Stimulated activated naive B cell treated with anti-CD40 and anti-IgM and Interleukin-4, amounts not matched to agents 10 μg/mL and 1 μg/mL and 100 μg/mL, for 72 hours (primary cell): ENCODE measurements at regions not wholly inside any gene's neighbourhood (a gene's known extent, or its start where the extent isn't known, plus 50 kb on each side); places are given as distances from the start of the nearest gene placed in this dataset.

Experiments
- ATAC-seq, 2 donors: fragments of 150-1000 bp; cut with Tn5 transposase; replicated peaks; 2 replicates each; pipeline ENCODE4 v1.10.0; 2021; ENCODE audit warnings: moderate library complexity in 1 of 2
- DNase-seq: peaks from one replicate; pipeline ENCODE4 v3.0.0; 2021
- H3K27ac Mint-ChIP-seq: one replicate; pipeline ENCODE4 v1.8.0; 2022; ENCODE audit warnings: mild to moderate bottlenecking, mixed read lengths
- H3K27me3 Mint-ChIP-seq, 2 donors: one replicate each; pipeline ENCODE4 v1.8.0; 2022; ENCODE audit warnings: mixed read lengths in 2 of 2
- H3K36me3 Mint-ChIP-seq, 2 donors: one replicate each; pipeline ENCODE4 v1.8.0; 2022; ENCODE audit warnings: mixed read lengths in 2 of 2, mild to moderate bottlenecking in 1 of 2
- H3K4me1 Mint-ChIP-seq, 2 donors: one replicate each; pipeline ENCODE4 v1.8.0; 2022; ENCODE audit warnings: mixed read lengths in 2 of 2, mild to moderate bottlenecking in 1 of 2
- H3K4me3 Mint-ChIP-seq, 2 donors: one replicate each; pipeline ENCODE4 v1.8.0; 2022; ENCODE audit warnings: mild to moderate bottlenecking in 2 of 2, mixed read lengths in 2 of 2, moderate library complexity in 1 of 2
- H3K9me3 Mint-ChIP-seq, 2 donors: one replicate each; pipeline ENCODE4 v1.8.0; 2022; ENCODE audit warnings: mixed read lengths in 2 of 2, mild to moderate bottlenecking in 1 of 2

DNA sequence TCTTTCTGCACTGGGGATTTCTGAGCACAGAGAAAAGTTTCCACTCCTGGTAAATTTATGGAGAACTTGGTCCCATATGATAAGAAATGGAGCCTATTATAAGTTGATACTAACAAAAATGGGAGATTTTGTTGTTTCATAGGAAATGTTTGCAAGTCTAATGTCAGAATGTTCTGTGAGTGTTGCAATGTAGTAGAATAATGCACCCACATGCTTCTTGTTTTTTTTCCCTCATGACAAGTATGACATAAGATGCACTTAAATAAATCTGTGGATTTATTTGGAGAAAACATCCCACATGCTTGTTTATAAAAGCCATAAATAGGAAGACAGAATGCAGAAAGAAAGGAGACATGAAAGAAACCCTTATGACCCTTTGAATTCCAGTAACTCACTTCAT is 50.8 kb upstream of the KCNJ6 start:
- Mint-ChIP-seq H3K27ac (no peak overlapping the region), H3K4me3 (no peak overlapping the region), H3K9me3 (no peaks in the 10 kb centered on the region), H3K36me3 (no peaks in the 10 kb centered on the region), H3K27me3 (peaks cover 0 to 5% of the 10 kb centered on the region in 2 donors), H3K4me1 (no peaks in the 10 kb centered on the region)
- ATAC-seq (no peak), DNase-seq (no peak)

DNA sequence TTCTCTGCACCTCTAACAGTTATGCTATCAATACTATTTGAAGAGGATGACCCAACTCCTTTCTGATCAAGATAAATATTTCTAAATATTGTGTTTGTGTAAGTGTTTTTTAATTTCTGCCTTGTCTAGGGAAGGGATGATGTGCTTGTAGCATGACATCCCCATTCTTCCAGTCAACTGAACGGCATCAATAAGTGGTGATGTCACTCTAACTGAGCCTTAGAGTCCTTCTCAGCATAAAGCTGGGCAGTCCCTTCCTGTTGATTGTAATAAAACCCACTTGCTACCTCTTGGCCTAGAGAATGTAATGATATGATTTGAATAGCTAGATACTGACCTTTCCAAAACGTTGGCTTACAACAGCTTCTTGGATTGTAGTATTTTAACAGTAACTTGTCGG is 52.5 kb upstream of the KCNJ6 start:
- ATAC-seq (no peak), DNase-seq (no peak)
- H3K4me1 Mint-ChIP-seq: no peaks in the 10 kb centered on the region

DNA sequence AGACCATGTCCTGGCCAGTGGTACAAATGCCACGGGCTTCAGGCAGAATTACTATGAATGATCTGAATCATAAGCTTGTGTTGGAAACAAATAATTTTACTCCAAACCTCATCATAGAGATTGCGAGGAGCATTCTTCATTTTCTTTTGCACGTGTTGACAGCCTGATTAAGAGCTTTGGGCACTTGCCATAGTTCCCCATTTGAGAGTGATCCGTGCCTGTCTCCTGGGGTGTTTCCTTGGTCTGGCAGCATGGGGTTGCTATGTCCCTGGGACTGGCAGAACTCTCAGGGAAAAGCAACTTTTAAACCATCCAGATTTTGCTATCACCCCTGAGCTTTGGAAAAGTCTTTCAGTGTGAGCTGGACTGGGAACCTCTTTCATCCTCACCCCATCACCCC is 54.3 kb upstream of the KCNJ6 start:
- Mint-ChIP-seq H3K36me3 (no peaks in the 10 kb centered on the region), H3K9me3 (no peaks in the 10 kb centered on the region), H3K27ac (no peak overlapping the region), H3K27me3 (peaks cover 0 to 10% of the 10 kb centered on the region in 2 donors), H3K4me1 (no peaks in the 10 kb centered on the region), H3K4me3 (no peak overlapping the region)
- DNase-seq: no peak
- no peak for ATAC-seq

More for the DNA sequence above, 52.5 kb upstream of the KCNJ6 start:
- Mint-ChIP-seq H3K9me3 (no peaks in the 10 kb centered on the region), H3K27me3 (no peaks in the 10 kb centered on the region), H3K36me3 (no peaks in the 10 kb centered on the region), H3K27ac (no peak overlapping the region), H3K4me3 (no peak overlapping the region)

DNA sequence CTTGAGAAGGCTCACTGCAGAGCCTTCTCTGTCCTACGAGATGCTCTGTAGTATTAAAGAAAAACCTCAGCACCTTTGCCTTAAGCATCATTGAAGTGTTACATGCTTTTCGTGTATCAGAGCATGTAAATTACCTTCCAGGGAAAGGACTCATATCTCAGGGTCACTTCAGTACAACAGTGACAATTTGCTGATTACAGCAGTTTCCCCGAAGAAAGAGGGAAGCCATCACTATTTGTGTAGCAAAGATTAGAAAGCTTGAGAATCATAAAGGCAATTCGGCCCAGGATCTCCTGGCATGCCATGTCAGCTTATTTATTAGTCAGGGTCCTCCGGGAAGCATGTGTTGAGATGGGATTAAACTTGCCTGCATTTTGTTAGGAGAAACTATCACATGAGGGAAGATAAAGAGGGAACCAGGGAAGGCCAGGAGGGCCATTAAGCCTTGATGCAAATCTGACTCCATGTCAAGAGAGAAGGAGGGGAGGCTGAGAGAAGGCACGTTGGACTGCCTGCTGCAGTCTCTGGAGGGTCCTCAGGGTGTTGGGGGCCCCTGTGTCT is 55.2 kb upstream of the KCNJ6 start:
- ATAC-seq (no peak), DNase-seq (no peak)
- H3K4me1 Mint-ChIP-seq: no peaks in the 10 kb centered on the region
- no peaks in the 10 kb centered on the region for H3K9me3 Mint-ChIP-seq
- H3K36me3 Mint-ChIP-seq: no peaks in the 10 kb centered on the region
- no peak overlapping the region for H3K4me3 Mint-ChIP-seq
- H3K27me3 Mint-ChIP-seq: peaks cover 0 to 11% of the 10 kb centered on the region in 2 donors
- H3K27ac Mint-ChIP-seq: no peak overlapping the region

DNA sequence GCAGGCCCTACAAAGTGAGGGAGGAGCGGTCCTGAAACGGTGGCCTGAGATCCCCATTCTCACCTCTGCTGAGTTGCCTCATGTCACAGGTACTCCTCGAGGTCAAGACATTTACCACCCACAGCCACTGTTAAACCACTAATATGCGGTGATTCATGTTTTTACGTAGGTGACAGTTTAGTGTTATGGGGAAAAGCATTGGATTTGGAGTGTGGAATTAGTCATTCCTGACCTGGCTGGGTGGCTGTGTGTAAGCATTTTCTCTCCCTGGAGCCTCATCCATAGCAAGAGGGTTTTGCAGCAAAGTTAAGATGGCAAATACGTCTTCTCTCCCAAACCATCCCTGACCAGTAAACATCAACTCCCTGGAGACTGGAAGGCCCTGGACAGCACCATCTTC is 57.8 kb upstream of the KCNJ6 start:
- Mint-ChIP-seq H3K27me3 (peaks cover 0 to 11% of the 10 kb centered on the region in 2 donors), H3K36me3 (no peaks in the 10 kb centered on the region), H3K27ac (no peak overlapping the region), H3K9me3 (no peaks in the 10 kb centered on the region), H3K4me1 (no peaks in the 10 kb centered on the region), H3K4me3 (no peak overlapping the region)
- DNase-seq (no peak), ATAC-seq (no peak)

DNA sequence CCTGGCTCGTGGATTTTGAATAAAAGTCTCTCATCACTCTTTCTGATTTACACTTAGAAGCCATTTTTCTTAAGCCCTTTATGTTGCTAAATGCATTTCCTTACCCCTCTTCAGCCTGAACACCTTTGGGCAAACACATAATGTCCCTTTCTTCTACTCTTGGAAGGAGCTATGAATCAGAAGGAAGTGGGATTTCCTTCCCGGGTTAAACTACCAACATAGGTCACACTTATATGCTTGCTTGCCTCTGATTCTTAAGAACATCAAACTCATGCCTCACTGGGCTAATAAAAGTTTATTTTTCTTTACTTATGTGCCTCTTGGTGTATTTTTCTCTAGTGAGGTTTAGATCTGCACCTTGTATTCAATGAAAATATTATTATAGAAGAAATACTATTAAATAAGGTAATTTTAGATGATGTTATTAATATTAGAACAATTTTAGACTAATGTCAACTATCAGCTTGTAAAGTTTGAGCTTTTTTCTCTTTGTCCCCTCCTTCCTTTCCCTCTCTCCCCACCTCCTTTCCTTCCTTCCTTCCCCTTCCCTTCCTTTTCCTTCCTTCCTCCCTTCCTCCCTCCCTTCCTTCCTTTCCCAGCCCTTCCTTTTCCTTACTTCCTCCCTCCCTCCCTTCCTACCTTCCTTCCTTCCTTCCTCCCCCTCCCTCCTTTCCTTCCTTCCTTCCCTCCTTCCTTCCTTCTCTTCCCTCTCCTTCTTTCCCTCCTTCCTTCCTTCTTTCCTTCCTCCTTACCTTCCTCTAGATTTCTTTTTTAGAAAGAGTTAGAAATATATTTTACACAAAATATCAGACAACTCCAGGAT is 66.5 kb upstream of the KCNJ6 start:
- no peaks in the 10 kb centered on the region for H3K36me3 Mint-ChIP-seq
- peaks cover 4 to 6% of the 10 kb centered on the region in 2 donors for H3K27me3 Mint-ChIP-seq
- H3K27ac Mint-ChIP-seq: no peak overlapping the region
- DNase-seq (no peak), ATAC-seq (no peak)
- no peaks in the 10 kb centered on the region for H3K9me3 Mint-ChIP-seq
- H3K4me1 Mint-ChIP-seq: no peaks in the 10 kb centered on the region
- no peak overlapping the region for H3K4me3 Mint-ChIP-seq

DNA sequence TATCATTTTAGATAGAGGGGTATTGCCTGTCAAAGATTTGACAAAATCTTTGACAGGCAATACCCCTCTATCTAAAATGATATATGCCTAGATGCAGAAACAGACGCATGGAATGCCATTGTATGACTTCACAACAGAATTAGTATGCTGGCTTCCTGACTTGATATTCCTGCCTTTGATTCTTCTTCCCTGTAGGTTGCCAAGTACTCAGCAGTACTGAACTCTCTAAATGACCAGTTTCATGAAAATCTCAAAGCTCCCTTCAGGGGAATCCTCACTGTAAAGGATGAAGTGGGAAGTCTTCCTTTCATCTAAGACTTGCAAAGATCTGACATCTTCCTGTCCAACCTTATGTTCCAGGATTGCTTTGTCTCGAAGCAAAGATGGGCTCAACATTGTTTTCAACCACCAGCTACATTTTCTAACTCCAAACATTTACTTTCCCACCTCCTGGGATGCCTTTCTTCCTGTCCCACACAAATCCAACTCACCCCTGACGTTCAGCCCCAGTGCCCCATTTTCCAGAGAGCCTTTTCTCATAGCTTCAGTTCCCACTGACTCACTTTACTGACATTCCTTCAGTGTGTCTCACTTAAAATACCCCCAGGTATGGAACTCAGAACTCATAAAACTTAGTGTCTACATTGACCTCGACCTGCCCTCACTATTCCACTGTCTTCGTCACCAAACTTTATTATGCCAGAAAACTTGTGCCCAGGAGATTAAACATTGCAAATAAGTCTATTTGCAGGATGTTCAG is 67.3 kb upstream of the KCNJ6 start:
- DNase-seq (no peak), ATAC-seq (no peak)
- Mint-ChIP-seq H3K9me3 (no peaks in the 10 kb centered on the region), H3K4me1 (no peaks in the 10 kb centered on the region), H3K27ac (no peak overlapping the region), H3K27me3 (peaks cover 4 to 6% of the 10 kb centered on the region in 2 donors), H3K36me3 (no peaks in the 10 kb centered on the region), H3K4me3 (no peak overlapping the region)

DNA sequence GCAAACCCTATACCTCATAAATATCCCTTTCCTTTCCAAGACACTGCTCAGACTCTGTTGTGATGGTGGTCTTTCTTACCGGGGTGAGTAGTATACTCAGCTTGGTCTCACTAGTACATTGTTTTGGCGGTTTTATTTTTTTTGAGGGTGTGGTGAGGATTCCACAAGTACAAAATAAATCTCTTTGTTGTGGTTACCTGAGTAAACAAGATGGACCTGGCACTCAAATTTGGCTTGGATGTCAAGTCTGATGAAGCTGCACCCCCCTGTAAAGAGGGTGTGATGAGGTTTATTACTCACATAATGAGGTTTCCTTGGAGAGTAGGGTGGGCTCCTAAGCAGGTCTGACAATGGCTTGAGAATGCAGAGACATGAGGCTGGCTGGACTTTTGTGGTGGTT is 68.2 kb upstream of the KCNJ6 start:
- H3K9me3 Mint-ChIP-seq: no peaks in the 10 kb centered on the region
- no peak overlapping the region for H3K4me3 Mint-ChIP-seq
- no peak overlapping the region for H3K27ac Mint-ChIP-seq
- no peaks in the 10 kb centered on the region for H3K36me3 Mint-ChIP-seq
- DNase-seq (no peak), ATAC-seq (no peak)
- no peaks in the 10 kb centered on the region for H3K4me1 Mint-ChIP-seq
- peaks cover 4 to 6% of the 10 kb centered on the region in 2 donors for H3K27me3 Mint-ChIP-seq

DNA sequence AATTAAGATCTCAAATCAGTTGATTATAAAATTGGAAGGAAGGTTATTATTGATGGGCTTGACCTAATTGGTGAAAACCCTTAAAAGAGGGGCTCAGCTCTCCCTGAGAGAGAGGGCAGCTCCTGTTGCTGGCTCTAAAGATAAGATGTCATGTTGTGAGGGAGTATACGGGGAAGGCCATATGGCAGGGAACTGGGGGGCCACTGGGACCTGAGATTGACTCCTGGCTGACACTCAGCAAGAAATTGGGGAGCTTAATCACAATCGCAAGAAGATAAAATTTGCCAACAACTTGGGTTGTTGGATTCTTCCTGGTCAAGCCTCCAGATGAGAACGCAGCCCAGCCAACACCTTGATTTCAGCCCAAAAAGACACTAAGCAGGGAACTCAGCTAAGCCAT is 69.7 kb upstream of the KCNJ6 start:
- Mint-ChIP-seq H3K27ac (no peak overlapping the region), H3K27me3 (peaks cover 4 to 8% of the 10 kb centered on the region in 2 donors), H3K4me1 (no peaks in the 10 kb centered on the region), H3K9me3 (no peaks in the 10 kb centered on the region), H3K4me3 (no peak overlapping the region), H3K36me3 (no peaks in the 10 kb centered on the region)
- no peak for DNase-seq
- ATAC-seq: no peak

DNA sequence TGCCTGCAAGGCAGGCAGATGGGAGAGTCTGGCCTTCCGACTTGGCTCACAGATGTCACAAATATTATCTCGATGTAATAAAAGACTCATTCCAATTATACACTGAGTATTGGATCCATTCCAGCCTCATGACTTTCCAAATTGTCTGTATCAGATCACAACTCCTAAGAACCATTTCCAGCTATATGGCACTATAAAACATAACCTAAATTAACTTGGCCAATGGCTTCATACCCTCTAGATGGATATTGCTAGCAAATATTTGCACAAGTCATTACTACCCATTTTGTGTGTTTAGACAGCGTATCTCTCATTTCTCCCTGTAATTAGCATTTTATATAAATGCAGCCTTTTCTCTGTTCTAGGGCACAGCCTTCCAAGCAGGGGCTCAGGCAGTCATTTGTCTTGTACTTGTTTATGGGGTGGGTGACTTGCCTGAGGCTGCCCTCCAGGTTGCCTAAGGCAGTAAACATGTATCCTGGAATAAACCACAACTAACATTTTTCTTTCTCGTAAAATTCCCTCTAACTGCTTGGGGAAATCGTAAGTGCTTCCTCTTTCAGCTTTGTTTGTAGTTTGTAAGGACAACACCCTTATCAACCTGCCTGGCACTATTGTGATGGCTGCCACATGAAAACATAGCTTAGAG is 70.6 kb upstream of the KCNJ6 start:
- DNase-seq (no peak), ATAC-seq (no peak)
- Mint-ChIP-seq H3K27me3 (peaks cover 8 to 17% of the 10 kb centered on the region in 2 donors), H3K27ac (no peak overlapping the region), H3K4me1 (no peaks in the 10 kb centered on the region), H3K36me3 (no peaks in the 10 kb centered on the region), H3K9me3 (no peaks in the 10 kb centered on the region), H3K4me3 (no peak overlapping the region)

DNA sequence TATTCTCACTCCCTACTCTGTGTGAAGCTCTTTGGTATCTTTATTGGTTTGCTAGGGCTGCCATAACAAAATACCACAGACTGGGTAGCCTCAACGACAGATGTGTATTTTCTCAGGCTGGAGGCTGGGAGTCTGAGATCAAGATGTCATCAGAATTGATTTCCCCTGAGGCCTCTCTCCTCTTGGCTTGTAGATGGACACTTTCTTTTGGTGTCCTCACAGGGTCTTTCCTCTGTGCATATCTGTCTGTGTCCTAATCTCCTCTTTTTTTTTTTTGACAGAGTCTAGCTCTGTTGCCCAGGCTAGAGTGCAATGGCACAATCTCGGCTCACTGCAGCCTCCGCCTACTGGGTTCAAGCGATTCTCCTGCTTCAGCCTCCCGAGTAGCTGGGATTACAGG is 71.4 kb upstream of the KCNJ6 start:
- no peaks in the 10 kb centered on the region for H3K4me1 Mint-ChIP-seq
- no peaks in the 10 kb centered on the region for H3K36me3 Mint-ChIP-seq
- no peak overlapping the region for H3K4me3 Mint-ChIP-seq
- ATAC-seq (no peak), DNase-seq (no peak)
- no peaks in the 10 kb centered on the region for H3K9me3 Mint-ChIP-seq
- peaks cover 8 to 17% of the 10 kb centered on the region in 2 donors for H3K27me3 Mint-ChIP-seq
- no peak overlapping the region for H3K27ac Mint-ChIP-seq

DNA sequence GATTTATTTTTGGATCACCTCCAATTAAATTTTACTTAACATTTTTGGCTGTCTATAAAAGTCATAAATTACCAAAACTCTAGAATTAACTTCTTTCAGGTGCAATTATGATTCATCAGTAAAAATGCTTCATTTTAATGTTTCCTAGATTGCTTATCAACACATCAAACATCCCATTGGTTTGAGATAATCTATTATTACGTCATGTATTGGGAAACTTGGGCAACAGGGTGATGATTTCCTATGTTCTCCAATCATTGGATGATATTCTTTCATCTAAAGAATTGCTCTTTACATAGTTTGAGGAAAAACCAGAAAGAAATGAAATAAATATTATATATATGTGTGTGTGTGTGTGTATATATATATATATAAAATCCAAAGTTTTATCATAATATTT is 76.8 kb upstream of the KCNJ6 start:
- Mint-ChIP-seq H3K27ac (no peak overlapping the region), H3K4me3 (no peak overlapping the region), H3K36me3 (no peaks in the 10 kb centered on the region), H3K4me1 (no peaks in the 10 kb centered on the region), H3K27me3 (peaks cover 4 to 18% of the 10 kb centered on the region in 2 donors), H3K9me3 (peaks cover 0 to 3% of the 10 kb centered on the region in 2 donors)
- no peak for ATAC-seq
- no peak for DNase-seq

DNA sequence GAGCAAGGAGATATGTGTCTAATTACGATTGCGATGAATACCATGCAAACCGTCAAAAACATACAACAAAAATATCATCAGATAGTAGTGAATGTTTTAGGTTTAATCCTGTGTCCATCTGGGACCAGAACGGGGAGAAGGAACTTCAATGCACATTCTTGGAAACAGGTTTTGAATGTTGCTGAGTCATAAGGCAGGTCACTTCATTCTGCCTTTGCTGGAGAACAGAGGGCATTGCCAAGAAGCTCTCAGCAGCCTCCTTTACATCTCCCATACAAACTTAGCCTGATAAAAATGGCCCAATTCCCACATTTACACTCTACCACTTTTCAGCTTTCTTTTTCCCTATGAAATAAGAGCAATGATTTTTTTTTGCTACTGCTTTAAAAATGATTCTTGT is 78.0 kb upstream of the KCNJ6 start:
- DNase-seq (no peak), ATAC-seq (no peak)
- H3K36me3 Mint-ChIP-seq: no peaks in the 10 kb centered on the region
- no peaks in the 10 kb centered on the region for H3K4me1 Mint-ChIP-seq
- H3K27me3 Mint-ChIP-seq: peaks cover 4 to 18% of the 10 kb centered on the region in 2 donors
- H3K9me3 Mint-ChIP-seq: peaks cover 0 to 3% of the 10 kb centered on the region in 2 donors
- no peak overlapping the region for H3K4me3 Mint-ChIP-seq
- no peak overlapping the region for H3K27ac Mint-ChIP-seq

DNA sequence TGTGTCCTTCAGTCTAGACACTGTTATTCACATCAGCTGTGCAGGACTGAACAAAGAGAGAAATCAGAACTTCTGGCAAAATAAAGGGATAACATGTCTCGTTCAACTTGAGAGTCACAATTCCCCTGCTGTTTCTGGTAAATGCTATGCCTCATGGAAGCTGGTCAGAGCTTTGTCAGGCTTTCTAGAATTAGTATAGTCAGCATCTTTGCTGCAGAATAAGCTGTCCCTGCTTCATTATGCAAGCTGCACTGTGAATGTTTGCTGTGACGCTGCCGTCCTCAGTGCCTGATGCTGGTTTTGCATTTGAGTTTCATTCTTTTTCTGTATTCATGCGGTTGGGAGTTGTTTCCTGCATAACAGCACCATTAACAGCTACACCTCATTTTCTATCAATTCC is 96.4 kb upstream of the KCNJ6 start:
- ATAC-seq (no peak), DNase-seq (no peak)
- Mint-ChIP-seq H3K36me3 (no peaks in the 10 kb centered on the region), H3K4me1 (no peaks in the 10 kb centered on the region), H3K27me3 (peaks cover 5 to 6% of the 10 kb centered on the region in 2 donors), H3K4me3 (no peak overlapping the region), H3K9me3 (peaks cover 0 to 4% of the 10 kb centered on the region in 2 donors), H3K27ac (no peak overlapping the region)
